ENCODE measurements at regions not wholly inside any gene's neighbourhood (a gene's known extent, or its start where the extent isn't known, plus 50 kb on each side); places are given as distances from the start of the nearest gene placed in this dataset.

- H3K9ac ChIP-seq (ENCODE audit: low read length), result no peak overlapping the region
- no peak overlapping the region for H3K27ac ChIP-seq (ENCODE audit: low read length)
- H4K20me1 ChIP-seq (ENCODE audit: insufficient read depth, low read length), result no peaks in the 10 kb centered on the region
- H2AFZ ChIP-seq (ENCODE audit: low read length), result no peak overlapping the region
- H3K4me1 ChIP-seq (ENCODE audit: low read length), result no peaks in the 10 kb centered on the region
- H3K9me3 ChIP-seq (replicated peaks; ENCODE audit: insufficient read depth, low read length), result no peaks in the 10 kb centered on the region
- no peaks in the 10 kb centered on the region for H3F3A ChIP-seq (ENCODE audit: insufficient read depth, low read length)
- H3K9me2 ChIP-seq (replicated peaks; ENCODE audit: insufficient read depth, low read length), result no peaks in the 10 kb centered on the region
- H3K36me3 ChIP-seq (replicated peaks; ENCODE audit: insufficient read depth, low read length), result no peaks in the 10 kb centered on the region
- TF ChIP-seq EZH2phosphoT487 (IDR thresholded peaks at IDR 0.05; ENCODE audit: low read length) (no peak), CTCF (IDR thresholded peaks at IDR 0.05; ENCODE audit: low read length) (no peak), EZH2 (optimal IDR thresholded peaks at IDR 0.05; ENCODE audit: low read depth, low read length) (no peak)
- H3K4me2 ChIP-seq (ENCODE audit: low read depth, low read length), result no peak overlapping the region
- H3K79me2 ChIP-seq (ENCODE audit: low read length), result no peaks in the 10 kb centered on the region
- no peak for DNase-seq
- H3K27me3 ChIP-seq (replicated peaks; ENCODE audit: insufficient read depth, low read length), result no peaks in the 10 kb centered on the region
- no peak overlapping the region for H3K4me3 ChIP-seq (ENCODE audit: low read length)
Observed at GRCh38 chr6:14062345-14063029, 55.1 kb upstream of the CD83 start.

GRCh38 chr6:14063756-14064155 lies 53.8 kb upstream of the CD83 start:
- H3K9me2 ChIP-seq (replicated peaks; ENCODE audit: insufficient read depth, low read length), result no peaks in the 10 kb centered on the region
- no peaks in the 10 kb centered on the region for H4K20me1 ChIP-seq (ENCODE audit: insufficient read depth, low read length)
- H3K4me2 ChIP-seq (ENCODE audit: low read depth, low read length), result no peak overlapping the region
- no peak overlapping the region for H3K4me3 ChIP-seq (ENCODE audit: low read length)
- TF ChIP-seq CTCF (IDR thresholded peaks at IDR 0.05; ENCODE audit: low read length), result no peak
- H3K36me3 ChIP-seq (replicated peaks; ENCODE audit: insufficient read depth, low read length), result no peaks in the 10 kb centered on the region
- no peaks in the 10 kb centered on the region for H3K4me1 ChIP-seq (ENCODE audit: low read length)
- no peaks in the 10 kb centered on the region for H3K79me2 ChIP-seq (ENCODE audit: low read length)
- no peak overlapping the region for H3K9ac ChIP-seq (ENCODE audit: low read length)
- no peak overlapping the region for H3K27ac ChIP-seq (ENCODE audit: low read length)
- no peak overlapping the region for H2AFZ ChIP-seq (ENCODE audit: low read length)
- no peaks in the 10 kb centered on the region for H3K9me3 ChIP-seq (replicated peaks; ENCODE audit: insufficient read depth, low read length)
- H3K27me3 ChIP-seq (replicated peaks; ENCODE audit: insufficient read depth, low read length), result no peaks in the 10 kb centered on the region
- no peak for DNase-seq
- H3F3A ChIP-seq (ENCODE audit: insufficient read depth, low read length), result no peaks in the 10 kb centered on the region

GRCh38 chr6:14065350-14065749 lies 52.2 kb upstream of the CD83 start:
- H3K4me2 ChIP-seq (ENCODE audit: low read depth, low read length), result no peak overlapping the region
- no peaks in the 10 kb centered on the region for H3K36me3 ChIP-seq (replicated peaks; ENCODE audit: insufficient read depth, low read length)
- H3K4me1 ChIP-seq (ENCODE audit: low read length), result no peaks in the 10 kb centered on the region
- no peaks in the 10 kb centered on the region for H3K79me2 ChIP-seq (ENCODE audit: low read length)
- H4K20me1 ChIP-seq (ENCODE audit: insufficient read depth, low read length), result no peaks in the 10 kb centered on the region
- no peak overlapping the region for H3K27ac ChIP-seq (ENCODE audit: low read length)
- no peak overlapping the region for H3K9ac ChIP-seq (ENCODE audit: low read length)
- H3F3A ChIP-seq (ENCODE audit: insufficient read depth, low read length), result no peaks in the 10 kb centered on the region
- H3K27me3 ChIP-seq (replicated peaks; ENCODE audit: insufficient read depth, low read length), result no peaks in the 10 kb centered on the region
- DNase-seq, result no peak
- TF ChIP-seq EZH2 (optimal IDR thresholded peaks at IDR 0.05; ENCODE audit: low read depth, low read length) (no peak), EZH2phosphoT487 (IDR thresholded peaks at IDR 0.05; ENCODE audit: low read length) (no peak), CTCF (IDR thresholded peaks at IDR 0.05; ENCODE audit: low read length) (no peak)
- H3K9me2 ChIP-seq (replicated peaks; ENCODE audit: insufficient read depth, low read length), result no peaks in the 10 kb centered on the region
- H2AFZ ChIP-seq (ENCODE audit: low read length), result no peak overlapping the region
- H3K9me3 ChIP-seq (replicated peaks; ENCODE audit: insufficient read depth, low read length), result no peaks in the 10 kb centered on the region
- no peak overlapping the region for H3K4me3 ChIP-seq (ENCODE audit: low read length)

Measured in MM.1S (cell line).